Kidney glomerular epithelial cell (primary cell): ENCODE measurements at regions not wholly inside any gene's neighbourhood (a gene's known extent, or its start where the extent isn't known, plus 50 kb on each side); places are given as distances from the start of the nearest gene placed in this dataset.
"Not testable (repeated sequence)": the region's sequence is repeated elsewhere in the genome, so short reads cannot be mapped to it uniquely, and the experiment has no call there.

Experiments
- DNase-seq: peaks from one replicate; lab custom pipeline; 2025; lab: John Stamatoyannopoulos, UW

DNA sequence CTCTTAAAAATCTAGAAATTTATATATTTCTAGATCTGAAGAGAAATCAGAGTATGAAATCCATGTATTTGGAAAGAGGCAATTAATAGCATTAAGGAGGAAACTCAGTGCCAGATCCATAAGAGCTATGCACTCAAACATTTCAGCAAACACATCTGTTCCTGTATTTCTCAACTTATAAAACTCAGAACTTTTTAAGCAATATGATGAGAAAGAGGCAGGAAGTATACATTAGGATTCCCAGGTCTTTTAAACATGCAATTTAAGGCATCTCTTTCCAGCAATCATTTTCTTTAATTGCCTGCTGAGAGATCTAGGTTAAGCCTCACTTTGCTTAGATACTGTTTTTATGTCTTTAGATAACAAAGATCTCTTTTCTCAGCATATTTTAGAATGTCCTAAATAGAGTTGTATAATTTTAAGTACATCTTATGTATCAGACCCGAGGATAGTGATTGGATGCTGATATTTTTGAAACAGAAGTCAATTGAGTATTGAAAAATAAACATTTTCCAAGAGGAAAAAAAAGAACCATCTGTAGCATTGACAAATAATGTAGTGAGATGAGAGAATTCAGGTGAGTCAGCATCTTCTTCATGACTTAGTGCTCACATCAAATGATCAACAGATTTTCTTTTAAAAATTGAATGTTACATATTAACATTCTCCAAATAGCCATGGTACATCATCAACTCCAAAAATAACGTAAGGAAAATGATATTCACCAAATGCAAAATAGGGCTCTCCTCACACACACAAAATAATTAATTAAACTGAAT is 461.4 kb upstream of the NOX3 start:
- no peak for DNase-seq

DNA sequence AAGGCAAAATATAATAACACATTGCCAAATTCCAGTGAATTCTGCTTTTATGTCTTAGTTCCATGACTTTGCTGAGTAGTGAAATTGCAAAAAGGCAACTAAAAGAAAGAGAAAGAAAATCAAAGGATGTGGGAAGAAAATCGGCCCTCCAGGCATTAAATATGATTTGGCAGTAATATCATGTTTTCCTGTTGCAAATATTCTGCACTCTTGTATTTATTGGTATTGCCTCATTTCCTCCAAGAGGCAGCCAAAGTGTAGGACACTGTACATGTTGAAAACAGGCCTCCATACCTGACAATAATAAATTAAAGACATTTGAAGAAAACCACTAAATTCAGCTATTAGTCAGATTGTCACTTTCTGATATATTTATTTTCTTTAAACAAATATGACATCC is 460.0 kb upstream of the NOX3 start:
- no peak for DNase-seq

DNA sequence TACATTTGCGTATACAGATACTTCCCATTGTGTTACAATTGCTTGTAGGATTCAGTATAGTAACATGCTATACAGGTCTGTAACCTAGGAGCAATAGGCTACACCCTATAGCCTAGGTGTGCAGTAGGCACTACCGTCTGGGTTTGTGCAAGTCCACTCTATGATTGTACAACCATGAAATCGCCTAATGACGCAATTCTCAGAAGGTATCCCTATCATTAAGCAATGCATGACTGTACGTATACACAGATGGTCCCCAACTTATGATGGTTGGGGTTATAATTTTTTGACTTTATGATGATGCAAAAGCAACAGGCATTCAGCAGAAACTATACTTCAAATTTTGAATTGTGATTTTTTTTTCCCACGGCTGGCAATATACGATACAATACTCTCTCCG is 458.2 kb upstream of the NOX3 start:
- DNase-seq, result no peak

DNA sequence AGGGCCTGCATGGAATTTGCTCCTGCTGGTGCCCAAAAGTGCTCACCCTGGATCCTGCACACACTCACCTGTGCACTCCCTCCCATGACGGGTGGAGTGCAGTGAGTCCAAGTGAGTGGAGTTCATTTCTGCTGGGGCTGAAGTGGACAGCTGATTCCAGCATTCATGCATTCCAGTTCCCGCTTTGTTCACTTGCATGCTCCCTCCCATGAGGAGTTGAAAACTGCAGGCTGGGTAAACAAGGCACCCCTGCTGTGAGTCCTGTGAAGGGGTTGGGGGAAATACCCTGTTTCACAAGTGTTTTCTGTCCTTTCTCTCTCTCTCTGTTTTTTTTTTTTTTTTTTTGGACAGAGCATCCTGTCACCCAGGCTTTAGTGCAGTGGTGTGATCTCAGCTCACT is 454.1 kb upstream of the NOX3 start:
- DNase-seq, result no peak

DNA sequence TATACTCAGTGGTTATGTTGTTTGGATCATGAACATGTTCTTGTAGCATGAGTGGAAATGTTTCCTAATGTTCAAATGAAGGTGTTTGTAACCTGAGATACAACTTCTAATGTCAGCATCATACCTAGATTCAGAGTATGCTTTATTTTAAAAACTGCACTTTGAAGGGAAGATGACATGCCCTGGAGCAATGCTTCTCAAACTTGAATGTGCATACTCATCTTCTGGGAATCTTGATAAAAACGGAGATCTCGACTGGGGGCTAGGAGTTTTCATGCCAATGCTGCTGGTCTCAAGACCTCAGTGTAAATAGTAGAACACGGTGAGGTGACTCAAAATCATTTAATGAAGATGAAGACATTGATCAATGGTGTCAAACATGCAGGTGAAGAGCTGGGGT is 440.0 kb upstream of the NOX3 start:
- no peak for DNase-seq

DNA sequence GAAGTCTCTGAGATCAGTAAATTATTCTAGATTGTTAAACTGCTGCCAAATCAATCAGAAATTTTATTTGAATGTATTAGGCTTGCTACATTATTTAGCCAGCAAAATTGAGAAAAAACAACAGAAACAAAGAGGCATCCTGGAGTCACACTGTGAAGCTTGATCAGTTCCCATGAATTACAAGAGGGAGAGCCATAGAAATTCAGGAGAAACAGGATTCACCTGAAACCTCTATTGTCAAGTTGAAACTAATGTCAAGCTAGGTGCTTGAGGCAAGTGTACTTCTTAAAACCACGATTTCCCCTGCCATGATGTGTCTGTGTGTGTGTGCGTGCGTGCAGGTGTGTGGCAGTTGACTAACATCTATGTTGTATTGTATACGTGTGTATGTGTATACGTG is 439.1 kb upstream of the NOX3 start:
- no peak for DNase-seq

DNA sequence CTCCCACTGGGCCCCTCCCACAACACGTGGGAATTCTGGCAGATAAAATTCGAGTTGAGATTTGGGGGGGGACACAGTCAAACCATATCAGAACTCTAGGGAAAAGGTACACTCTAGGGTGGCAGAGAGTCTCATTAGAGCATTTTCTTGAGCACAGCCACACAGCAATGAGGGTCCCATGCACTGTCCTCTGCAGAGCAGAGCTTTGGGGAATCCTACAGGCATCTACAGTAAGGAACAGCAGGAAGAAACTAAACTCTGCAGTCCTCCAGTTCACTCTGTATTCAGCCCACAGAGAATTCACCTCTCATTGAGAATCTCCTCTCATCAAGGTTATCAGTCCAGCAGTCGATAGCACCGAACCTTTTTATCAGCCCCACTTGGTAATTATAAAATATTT is 438.6 kb upstream of the NOX3 start:
- DNase-seq, result no peak

DNA sequence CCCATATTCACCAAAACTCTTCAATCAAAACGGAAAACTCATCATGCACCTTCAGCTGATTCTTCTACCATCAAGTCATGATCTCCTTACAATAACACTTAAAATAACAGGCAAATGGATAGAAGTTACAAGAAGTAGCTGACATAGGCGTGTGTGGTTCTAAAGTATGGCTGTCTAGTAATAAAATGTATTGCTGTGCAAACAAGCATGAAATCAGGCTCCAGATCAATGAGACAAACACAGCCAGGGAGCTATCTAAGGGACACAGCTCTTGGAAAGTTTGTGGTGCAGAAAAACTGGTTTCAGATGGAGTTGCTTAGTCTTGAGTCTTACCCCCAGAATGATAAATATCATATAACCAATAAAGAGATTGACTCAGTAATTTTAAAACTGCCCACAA is 434.8 kb upstream of the NOX3 start:
- no peak for DNase-seq

DNA sequence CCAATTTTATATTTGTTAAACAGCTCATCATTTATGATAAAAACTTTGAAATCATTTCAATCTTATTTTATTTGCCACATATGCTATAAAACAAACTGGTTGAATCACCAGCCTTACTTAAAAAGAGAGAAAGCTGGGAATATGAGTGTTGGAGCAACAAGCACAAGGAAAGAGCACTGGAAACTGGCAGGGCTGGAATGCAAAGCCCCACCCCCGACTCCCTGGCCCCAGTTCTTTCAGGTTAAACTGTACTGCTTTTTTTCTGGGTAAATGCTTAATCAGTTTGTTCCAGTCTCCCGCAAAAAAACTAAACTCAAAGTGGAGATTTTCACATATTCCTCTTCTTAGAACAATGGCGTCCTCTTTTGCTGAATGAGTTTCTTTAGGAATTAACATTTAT is 433.8 kb upstream of the NOX3 start:
- DNase-seq, result no peak

DNA sequence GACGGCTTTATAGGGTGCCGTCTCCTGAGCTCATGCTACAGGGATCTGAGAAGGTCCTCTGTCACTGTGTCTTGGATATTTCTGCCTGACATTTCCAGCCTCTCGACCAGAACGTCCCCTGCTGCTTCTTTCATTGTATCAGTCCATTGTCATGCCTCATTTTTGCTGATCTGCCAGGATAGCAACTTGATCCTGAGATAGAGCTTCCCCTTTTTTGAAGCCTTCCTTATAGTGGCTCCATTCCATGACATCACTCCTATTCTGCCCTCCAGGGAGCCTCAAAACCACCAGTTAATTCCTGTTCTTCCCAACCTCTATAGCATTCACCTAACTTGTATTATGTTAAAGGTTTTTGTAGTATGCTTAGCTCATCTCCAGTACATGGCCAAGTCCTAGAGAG is 431.8 kb upstream of the NOX3 start:
- DNase-seq, result no peak

DNA sequence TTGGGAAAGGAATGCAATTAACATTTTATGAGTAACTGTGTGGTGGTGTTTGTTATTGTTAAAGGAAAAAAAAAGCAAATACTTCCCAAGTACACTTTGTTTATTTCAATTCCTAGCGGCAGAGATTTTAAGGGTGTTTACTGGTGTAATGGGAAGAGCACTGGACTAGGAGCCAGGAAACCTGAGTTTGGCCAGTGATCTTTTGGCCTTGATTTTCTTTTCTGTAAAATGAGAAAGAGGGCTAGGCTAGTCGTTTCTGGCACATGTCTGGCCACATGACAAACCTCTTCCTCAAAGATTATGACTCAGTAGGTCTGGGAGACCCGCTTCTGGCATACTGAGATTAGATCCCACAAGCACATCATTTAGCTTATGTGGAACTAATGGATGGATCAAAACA is 428.1 kb upstream of the NOX3 start:
- no peak for DNase-seq

DNA sequence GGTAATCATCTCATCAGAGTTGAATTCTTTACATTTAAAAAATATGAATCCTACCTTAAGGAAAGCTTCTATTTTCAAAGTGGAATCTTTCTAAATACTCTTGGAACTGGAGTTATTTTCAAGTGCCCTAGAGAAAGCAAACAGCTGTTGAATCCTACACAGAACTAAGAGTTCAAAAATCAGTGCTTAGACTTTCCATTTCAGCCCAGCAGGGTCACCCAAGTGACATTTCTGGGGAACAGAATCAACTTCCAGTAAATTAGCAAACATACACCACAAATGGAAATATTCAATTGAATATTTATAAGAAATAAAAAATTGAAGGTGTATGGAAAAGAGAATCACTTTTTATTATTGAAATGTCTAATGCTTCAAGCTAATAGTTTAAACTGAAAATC is 427.7 kb upstream of the NOX3 start:
- DNase-seq, result no peak

DNA sequence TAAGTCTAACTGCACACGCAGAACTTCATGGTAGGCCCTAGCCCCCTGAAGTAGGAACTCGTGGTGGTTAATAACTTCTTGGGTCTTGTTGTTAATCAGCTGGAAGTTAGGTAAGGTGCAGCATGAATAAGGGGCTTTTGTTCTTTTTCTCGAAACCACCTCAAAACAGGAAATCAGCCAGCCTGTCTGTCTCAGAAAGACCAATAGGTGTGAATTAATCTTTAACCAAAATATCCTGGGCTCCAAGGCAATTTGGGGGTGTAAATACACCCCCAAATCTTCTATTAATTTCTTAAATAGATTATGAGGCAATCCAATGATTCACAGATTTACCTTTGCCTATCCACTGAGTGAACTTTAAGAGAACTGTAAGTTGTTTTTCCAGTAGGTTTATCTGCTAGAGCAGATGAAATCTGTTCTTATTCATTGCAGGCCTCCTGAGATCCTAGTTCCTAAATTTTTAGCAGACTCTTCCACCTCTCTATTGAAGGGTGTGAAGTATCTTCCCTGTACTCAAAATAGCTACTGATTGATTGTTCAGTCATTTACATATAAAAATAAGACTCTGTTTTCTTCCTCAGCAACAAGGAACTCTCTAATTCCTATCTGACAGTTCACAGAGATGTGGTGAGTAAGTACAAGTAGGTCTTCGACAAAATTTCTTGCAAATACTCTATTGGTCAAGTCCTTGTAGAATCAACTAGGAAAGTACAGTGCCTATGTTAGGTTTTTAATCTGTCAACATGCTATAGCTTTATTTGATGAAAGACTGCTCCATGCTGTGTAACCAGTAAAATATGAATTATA is 427.1 kb upstream of the NOX3 start:
- DNase-seq, result peak; percentile 29

DNA sequence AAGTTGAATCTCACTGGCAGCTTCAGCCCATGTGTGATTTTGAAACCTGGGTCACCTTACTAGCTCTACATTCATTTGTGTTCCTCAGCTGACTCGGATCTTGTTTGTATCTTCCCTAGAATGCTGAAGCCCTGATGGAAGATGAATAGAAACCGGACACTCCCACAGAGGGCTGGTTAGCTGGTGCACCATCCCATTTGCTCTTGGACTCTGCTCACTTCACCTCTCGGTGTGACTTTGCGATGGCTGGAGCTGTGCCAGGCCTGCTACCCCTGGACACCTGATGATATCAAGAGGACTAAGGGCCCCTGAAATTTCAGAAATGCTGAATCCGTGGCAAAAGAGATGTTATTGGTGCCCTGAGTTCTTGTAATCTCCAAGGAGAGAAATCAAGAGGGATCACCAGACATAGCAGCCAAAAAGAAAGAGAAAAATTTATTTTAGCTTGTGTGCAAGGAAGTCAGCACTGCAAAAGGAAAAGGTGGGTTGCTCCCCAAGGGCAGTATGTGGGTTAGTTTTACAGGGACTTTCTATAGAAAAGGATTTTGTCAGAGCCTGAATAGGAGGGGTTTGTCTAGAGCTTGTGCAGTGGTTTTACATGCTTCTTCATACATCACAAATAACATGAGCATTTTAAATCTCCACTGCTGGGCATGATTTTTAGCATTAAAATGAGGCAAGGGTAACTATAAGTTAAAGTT is 426.3 kb upstream of the NOX3 start:
- DNase-seq, result no peak

DNA sequence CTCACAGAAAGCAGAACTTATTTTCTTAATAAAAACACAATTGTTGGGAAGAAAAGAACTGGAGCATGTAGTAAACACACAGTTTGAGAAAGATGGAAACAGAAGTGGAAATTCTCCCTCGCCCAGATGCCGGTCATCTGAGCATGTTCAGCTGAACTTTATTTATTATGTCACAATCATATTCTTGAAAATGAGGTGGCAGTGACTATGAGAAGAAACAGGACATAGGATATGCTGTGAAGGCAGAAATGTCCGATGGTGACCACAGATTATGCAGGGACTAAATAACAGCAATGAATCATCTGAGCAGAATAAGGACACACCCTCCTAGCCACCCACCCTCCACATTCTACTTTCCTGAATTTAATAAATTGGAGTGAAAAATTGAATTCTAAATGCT is 425.3 kb upstream of the NOX3 start:
- DNase-seq, result no peak

DNA sequence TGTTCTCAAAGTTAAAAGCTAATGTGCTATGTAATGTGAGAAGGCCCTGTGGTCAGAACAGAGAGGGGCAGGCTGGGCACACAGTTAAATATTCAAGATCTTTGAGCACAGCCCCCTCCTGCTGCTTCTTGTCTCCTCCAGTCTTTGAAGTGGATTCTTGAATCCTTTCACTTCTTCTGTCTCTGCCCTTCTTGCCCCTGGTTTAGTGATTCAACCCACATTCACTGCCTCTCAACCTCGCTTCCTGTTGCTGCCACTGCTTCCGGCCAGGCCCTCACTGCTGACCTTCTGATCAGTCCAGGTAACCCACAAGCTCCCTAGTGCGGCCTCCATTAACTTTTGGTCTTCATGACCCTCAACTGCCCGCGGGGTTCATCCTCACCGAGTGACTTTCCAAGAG is 417.3 kb upstream of the NOX3 start:
- DNase-seq, result no peak

DNA sequence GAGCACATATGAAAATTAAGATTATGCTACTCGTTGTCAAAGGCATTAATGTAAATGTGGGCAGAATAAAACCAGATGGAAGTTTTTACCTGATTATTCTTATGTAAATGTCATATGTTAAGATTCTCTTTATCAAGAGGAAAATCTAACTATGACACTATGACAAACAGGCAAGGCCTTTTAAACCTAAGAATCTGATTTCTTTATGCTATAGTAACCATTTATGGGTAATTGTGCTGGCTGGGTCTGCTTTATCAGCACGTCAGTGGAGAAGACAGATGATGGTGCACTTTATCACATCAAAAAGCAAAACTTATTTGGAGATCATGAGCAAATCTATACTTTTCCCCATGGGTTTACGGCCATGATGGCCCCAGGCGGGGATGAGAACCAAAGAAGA is 412.0 kb upstream of the NOX3 start:
- no peak for DNase-seq

DNA sequence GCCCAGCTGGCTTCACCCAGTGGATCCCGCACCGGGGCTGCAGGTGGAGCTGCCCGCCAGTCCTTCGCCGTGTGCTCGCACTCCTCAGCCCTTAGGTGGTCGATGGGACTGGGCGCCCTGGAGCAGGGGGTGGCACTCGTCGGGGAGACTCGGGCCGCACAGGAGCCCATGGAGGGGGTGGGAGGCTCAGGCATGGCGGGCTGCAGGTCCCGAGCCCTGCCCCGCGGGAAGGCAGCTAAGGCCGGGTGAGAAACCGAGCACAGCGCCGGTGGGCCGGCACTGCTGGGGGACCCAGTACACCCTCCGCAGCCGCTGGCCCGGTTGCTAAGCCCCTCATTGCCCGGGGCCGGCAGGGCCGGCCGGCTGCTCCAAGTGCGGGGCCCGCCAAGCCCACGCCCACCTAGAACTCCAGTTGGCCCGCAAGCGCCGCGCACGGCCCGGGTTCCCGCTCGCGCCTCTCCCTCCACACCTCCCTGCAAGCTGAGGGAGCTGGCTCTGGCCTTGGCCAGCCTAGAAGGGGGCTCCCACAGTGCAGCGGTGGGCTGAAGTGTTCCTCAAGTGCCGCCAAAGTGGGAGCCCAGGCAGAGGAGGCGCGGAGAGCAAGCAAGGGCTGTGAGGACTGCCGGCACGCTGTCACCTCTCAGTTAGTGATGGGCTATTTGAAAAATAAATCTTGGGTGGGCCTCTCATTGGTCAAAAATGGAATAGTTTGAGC is 411.2 kb upstream of the NOX3 start:
- DNase-seq, result not testable (repeated sequence)

DNA sequence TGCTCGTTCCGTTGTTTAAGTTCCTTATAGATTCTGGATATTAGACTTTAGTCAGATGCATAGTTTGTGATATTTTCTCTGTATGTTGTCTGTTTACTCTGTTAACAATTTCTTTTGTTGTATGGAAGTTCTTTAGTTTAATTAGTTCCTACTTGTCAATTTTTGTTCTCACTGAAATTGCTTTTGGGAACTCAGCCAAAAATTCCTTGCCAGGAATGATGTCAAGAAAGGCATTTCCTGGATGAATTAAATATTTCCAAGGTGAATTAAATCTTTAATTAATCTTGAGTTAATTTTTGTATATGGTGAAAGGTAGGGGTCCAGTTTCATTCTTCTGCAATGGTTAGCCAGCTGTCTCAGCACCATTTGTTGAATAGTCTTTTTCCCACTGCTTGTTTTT is 406.2 kb upstream of the NOX3 start:
- no peak for DNase-seq

DNA sequence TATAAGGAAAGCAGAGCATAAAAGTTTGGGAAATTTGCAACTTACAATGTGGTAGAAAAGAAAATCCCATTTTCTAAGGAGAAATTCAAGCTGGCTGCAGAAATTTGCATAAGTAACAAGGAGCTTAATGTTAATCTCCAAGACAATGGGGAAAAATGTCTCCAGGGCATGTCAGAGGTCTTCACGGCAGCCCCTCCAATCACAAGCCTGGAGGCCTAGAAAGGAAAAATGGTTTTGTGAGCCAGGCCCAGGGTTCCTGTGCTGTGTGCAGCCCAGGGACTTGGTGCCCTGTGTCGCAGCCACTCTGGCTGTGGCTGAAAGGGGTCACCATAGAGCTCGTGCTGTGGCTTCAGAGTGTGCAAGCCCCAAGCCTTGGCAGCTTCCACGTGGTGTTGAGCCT is 403.3 kb upstream of the NOX3 start:
- DNase-seq, result not testable (repeated sequence)

DNA sequence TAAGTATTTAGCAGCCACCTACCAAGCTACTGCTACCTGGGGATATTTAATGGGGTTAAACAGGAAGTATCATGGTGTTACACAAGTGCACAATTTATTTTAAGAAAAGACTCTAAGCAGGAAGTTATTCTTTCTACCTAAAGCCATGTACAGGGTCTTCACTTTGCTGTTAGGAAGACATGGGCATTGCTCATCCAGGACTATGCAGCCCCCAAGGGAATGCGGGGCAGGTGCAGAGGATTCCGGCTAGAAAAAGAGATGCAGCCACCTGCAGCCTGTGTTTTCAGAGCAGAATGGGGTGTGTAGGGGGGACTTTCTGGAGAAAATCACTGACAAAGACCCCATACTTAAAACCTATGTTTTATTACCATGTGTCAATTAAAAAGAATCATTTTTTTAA is 399.1 kb upstream of the NOX3 start:
- DNase-seq, result no peak

DNA sequence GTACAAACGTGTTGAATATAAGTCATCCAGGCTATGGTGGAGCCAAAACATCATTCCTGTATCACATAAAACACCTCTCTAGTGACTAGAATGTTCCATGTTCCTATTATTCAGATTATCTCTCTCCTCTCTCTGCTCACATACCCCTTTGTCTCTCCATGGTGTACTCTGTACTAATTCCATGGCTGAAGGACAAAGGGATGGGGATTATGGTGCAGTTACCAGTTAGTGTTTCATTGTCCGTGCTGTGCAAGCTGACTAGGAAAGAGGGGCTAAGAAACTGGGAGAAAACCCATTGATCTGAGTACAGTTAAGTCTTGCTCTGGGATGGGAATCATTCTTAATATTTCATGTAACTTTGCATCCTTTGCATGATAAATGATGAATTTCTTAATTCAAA is 397.4 kb upstream of the NOX3 start:
- no peak for DNase-seq
